SHP77 (cell line): ENCODE measurements at regions not wholly inside any gene's neighbourhood (a gene's known extent, or its start where the extent isn't known, plus 50 kb on each side); places are given as distances from the start of the nearest gene placed in this dataset.

ENCODE experiments used
- DNase-seq, 2 experiments: peaks; one replicate each; lab custom pipeline; 2025; lab: John Stamatoyannopoulos, UW

- no peak for DNase-seq
Measured at GRCh38 chr2:129870685-129871241, 108.7 kb upstream of the RAB6C start.

DNA sequence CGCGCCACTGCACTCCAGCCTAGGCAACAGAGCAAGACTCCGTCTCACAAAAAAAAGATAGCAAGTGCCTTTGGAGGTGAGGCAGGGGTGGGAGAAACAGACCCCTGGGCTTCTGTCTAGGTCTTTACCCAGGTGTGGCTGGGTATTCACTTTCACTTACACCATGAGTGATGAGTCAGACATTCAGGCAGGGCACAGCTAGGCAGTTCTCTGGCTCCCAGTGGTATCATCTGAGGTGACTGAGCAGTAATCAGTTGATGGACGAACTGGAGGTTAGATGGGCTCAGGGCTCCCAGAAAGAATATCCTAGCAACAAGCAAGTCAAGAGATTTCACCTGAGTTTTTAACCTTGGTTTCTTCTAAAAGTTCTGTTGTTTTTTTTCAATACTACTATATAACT, 107.0 kb upstream of the RAB6C start:
- DNase-seq = no peak

DNA sequence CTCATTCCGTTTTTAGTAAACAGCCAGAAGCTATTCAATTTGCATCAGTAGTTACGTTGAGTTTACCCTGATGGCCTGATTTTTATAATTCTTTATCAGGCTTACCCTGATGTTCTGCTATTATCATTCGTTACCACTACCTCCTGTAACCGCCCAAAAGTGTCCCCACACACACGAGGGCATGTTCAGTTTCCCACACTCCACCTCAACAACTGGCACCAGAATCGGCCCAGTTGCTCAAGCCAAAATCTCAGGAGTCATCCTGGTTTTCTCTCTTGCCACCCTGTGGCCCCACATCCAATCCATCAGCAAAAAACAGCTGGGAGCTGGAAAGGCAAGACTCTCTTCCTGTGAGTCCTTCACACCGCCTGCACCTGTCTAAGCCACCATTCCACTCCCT, 102.9 kb upstream of the RAB6C start:
- no peak for DNase-seq

DNA sequence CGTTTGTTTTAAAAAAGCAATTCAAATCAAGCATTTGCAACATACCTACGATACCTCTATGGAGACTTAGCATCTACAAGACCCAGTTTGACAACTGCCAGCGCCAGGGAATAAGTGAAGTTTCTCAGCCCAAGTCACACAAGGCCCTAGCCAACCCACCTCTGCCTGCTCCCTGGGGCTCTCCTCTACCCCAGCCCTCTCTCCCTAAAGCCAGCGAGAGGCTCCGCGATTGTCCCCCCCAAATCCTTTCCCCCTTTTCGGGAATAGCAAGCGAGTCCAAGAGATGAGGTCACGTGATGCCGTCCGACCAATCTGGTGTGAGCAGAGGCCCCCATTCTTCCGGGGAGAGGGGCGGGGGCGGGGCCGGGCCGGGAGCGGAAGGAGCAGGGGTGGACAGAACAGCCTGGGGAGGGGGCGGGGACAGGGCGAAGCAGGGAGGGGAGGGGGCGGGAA, 102.2 kb upstream of the RAB6C start:
- DNase-seq = peak; percentile 74 to 88

GRCh38 chr2:129877795-129878775, 101.4 kb upstream of the RAB6C start:
- DNase-seq = peak in 1 of 2 experiments; percentile 9

DNA sequence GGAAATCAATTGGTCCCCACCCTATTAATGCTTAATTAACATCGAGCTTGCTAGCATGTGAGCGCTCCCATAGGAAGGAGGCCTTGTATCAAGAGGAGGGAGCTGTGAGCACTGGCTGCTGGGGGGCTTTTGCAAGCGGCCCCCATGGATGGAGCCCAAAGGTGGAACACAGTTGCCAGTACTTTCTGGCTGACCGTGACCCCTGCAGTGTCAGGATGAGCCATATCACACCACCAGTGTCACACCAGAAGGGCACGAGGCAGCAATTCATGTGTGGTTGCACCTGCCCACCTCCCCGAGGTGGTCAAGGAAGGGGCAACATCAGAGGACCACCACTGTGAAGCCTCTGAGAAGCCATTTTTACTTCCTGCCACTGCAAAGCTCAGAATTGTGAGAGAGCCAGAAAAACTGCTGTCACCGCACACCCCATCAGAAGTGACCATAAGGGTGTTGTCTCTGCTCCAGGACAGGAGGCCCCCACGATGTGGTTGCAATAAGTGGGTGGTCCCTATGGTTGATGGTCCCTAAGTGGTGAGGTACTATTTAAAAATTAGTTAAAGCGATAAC, 99.8 kb upstream of the RAB6C start:
- no peak for DNase-seq

GRCh38 chr2:129880309-129880708, 99.2 kb upstream of the RAB6C start:
- DNase-seq = no peak

DNA sequence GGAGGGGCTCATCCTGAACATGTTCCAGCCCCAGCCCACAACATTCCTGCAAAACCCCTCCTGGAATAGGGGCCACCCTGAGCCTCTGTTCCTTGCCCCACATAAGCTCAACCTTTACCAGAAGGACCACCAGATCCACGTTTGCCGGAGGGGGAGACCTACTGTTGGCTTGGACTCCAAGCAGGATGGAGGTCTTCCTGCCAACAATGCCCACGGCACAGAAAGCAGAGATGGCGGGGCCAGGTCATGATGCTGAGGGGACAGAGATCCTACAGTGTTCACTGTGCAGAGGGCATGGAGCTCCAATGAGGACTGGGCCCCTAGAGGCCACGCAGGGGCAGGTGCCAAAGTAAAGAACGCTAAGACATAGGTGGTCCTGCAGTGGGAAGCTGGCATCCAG, 98.5 kb upstream of the RAB6C start:
- no peak for DNase-seq

- no peak for DNase-seq
Measured at GRCh38 chr2:129881786-129882396, 97.6 kb upstream of the RAB6C start.

DNA sequence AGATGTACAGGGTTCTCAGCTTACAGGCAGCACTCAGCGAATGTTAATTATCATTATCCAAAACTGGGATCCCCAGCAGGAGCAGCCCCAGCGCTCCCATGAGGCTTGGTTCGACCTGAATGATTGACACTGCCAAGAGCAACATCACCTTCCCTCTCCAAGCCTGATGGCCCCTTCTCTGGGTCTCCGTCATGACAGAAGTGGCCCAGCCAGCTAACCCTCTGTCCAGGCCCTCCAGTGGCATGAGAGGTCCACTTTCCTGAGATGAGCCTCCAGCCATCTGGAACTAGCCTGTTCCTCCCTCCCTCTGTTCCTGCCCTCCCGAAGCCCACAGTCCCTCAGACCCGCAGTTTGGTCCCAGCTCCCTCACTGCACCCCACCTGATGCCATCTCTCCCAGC, 97.0 kb upstream of the RAB6C start:
- no peak for DNase-seq

DNA sequence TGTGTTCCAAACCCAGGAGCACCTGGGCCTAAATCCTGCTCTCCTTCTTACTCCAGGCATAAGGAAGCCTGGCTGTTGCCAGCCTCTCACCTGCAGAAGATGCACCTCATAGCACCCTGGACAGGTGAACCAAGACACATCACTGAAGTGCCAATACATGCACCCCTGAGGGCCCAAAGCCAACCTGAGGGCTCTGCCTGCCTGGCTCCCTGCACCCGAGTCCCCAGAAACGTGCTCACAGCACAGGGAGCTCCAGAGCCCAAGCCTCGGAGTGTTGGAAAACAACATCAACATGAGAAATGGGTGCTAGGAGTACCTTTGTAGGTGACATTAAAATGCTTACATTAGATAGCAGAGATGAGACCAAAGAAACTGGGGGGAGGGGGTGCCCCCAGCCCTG, 96.3 kb upstream of the RAB6C start:
- DNase-seq = no peak

- DNase-seq = no peak
Measured at GRCh38 chr2:129884221-129884786, 95.2 kb upstream of the RAB6C start.

GRCh38 chr2:129885735-129886134, 93.7 kb upstream of the RAB6C start:
- peak in 1 of 2 experiments; percentile 37 for DNase-seq

DNA sequence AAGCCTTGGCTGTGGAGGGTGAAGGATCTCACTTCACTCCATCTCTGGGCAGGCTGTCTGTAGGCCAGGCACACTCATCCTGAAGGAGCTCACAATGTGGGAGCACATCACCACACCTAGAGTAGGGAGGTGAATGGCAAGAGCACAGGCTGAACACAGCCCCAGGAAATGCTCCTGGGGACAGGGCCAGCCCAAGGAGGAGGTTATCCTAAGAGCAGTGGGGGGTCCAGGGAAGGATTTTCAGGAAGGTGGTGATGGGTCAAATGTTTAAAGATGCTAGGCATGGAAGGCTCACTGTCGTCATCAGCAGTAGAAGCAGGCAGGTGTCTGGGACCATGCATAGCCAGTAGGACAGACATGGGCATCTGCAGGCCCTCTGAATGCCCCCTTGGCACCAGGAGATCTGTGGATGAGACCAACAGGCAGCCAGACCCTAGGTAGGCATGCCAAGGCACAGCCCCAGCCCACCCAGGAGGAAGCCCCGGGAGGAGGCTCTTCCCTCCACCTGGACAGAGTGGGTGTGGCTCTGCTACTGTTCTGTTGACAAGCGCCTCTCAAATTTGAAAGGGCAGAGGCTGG, 91.7 kb upstream of the RAB6C start:
- DNase-seq = no peak

- no peak for DNase-seq
Measured at GRCh38 chr2:129888461-129888860, 91.0 kb upstream of the RAB6C start.

GRCh38 chr2:129888896-129889295, 90.6 kb upstream of the RAB6C start:
- no peak for DNase-seq

GRCh38 chr2:129891341-129892320, 87.8 kb upstream of the RAB6C start:
- DNase-seq = no peak

DNA sequence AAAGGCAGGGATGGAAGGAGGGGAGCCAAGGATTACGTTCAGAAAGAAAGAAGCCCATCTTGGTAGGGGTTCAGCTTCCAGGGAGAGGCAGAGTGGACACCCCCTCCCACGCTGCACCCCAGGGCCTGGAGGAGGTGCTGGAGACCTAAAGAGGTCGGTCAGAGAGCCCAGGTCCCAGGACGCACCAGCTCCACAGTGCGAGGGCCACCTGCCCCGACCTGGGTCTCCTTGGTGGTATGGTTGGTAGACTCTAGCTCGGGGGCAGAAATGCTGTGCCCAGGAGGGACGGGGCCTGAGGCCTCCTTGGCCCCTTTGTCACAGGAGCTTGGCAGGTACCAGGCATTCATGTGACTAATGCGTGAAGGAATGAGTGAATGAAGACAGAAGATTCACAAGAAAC, 87.1 kb upstream of the RAB6C start:
- no peak for DNase-seq

GRCh38 chr2:129892773-129893172, 86.7 kb upstream of the RAB6C start:
- DNase-seq = no peak

DNA sequence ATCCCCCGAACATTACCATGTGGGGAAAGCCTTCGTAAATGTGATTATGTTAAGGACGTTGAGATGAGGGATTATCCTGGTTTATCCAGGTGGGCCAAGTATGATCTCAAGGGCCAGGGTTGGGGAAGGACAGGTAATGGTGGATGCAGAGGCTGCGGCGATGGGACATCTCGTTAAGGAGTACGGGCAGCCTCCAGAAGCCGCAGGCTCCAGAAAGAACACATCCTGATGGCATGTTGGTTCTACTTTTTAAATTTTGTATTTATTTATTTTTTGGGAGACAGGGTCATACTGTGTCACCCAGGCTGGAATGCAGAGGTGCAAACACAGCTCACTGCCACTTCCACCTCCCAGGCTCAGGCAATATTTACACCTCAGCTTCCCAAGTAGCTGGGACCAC, 86.2 kb upstream of the RAB6C start:
- DNase-seq = no peak

- DNase-seq = no peak
Measured at GRCh38 chr2:129894616-129895015, 84.8 kb upstream of the RAB6C start.
